HG03025 (cell line): ENCODE measurements at regions not wholly inside any gene's neighbourhood (a gene's known extent, or its start where the extent isn't known, plus 50 kb on each side); places are given as distances from the start of the nearest gene placed in this dataset.
"Not testable (repeated sequence)": the region's sequence is repeated elsewhere in the genome, so short reads cannot be mapped to it uniquely, and the experiment has no call there.

ENCODE experiments used
- ATAC-seq: cut with Tn5 transposase; IDR thresholded peaks from one replicate; pipeline ENCODE4 v1.9.1; 2021; ENCODE audit warnings: mild to moderate bottlenecking, moderate library complexity; ENCODE audit not compliant: unreplicated experiment, low FRiP score

DNA sequence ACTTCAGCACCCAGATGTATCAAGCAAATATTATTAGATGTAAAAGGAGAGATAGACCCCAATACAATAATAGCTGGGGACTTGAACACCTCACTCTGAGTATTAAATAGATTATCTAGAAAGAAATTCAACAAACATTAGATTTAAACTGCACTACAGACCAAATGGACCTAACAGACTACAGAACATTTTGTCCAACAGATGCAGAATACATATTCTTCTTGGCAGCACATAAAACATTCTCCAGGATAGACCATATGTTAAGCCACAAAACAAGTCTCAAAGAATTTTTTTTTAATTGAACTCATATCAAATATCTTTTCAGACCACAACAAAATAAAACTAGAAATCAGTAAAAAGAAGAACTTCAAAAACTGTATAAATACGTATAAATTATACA lies 130.4 kb downstream of the MTERF1 start:
- no peak for ATAC-seq

- ATAC-seq = no peak
Observed at GRCh38 chr7:91752102-91752501, 128.4 kb downstream of the MTERF1 start.

GRCh38 chr7:91754280-91754679 lies 126.2 kb downstream of the MTERF1 start:
- ATAC-seq = not testable (repeated sequence)

DNA sequence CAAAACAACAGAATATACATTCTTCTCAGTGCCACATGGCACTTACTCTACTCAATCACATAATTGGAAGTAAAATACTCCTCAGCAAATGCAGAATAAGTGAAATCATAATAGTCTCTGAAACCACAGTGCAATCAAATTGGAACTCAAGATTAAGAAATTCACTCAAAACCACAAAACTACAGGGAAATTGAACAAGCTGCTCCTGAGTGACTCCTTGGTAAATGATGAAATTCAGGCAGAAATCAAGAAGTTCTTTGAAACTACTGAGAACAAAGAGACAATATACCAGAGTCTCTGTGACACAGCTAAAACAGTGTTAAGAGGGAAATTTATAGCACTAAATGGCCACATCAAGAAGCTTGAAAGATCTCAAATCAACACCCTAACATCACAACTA lies 125.4 kb downstream of the MTERF1 start:
- not testable (repeated sequence) for ATAC-seq

- ATAC-seq = no peak
Observed at GRCh38 chr7:91759205-91759863, 121.2 kb downstream of the MTERF1 start.

- ATAC-seq = no peak
Observed at GRCh38 chr7:91767820-91768219, 112.7 kb downstream of the MTERF1 start.

GRCh38 chr7:91771394-91771793 lies 109.1 kb downstream of the MTERF1 start:
- no peak for ATAC-seq

DNA sequence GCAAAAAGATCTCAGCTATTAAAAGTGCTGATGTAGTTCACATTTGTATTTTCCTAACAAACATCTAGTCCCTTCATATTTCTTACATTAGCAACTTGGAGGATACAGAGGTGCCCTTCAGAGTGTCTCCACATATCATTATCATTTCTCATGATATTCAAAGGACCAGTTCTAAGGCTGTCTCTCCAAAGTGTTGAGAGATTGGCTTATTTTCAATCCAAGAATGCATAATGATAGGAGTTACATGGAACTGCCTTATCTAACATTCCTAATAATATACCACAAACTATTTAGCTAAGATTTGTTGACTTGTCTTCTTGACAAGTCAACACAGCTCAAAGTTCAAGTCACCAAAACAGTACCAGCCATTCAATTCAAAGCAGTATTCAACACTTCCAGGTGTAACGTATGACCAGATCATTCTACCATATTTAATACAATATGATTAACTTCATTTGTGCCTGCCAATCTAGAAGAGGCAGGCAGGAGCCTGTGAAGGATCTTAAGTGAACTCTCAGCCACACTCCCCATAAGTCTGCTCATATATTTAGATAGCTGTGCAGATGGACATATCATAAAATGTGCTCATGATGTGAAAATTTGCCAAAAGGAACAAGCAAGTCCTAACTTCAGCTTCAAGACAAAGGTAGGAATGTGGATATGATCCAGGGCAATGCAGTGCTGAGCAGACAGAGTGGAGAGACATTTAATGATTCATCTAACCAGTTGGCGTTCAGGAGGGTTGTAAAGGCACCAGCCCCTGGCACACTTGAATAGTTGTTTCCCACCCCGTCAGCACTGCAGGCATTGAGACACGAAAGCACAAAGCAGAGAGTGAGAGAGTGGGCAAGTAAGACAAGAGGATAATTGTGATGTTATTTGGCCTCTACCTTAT lies 108.3 kb downstream of the MTERF1 start:
- ATAC-seq = no peak

DNA sequence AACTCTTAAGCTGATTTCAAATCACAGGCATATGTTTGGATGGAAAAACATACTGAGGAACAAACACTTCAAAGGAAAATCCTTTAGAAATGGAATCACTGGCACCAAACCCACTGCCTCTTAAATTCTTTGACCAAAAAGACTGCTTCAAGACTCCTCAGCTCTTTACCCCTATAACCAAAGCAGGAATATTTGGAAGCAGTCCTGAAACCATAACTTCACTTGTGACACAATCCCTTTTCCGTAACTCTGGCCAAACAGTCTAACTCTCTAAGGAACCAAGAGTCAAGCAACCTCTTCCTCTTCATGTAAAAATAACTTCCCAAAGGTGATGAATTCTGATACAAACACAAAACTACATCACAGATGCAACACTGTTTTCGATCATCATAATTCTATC lies 104.3 kb downstream of the MTERF1 start:
- ATAC-seq = no peak

DNA sequence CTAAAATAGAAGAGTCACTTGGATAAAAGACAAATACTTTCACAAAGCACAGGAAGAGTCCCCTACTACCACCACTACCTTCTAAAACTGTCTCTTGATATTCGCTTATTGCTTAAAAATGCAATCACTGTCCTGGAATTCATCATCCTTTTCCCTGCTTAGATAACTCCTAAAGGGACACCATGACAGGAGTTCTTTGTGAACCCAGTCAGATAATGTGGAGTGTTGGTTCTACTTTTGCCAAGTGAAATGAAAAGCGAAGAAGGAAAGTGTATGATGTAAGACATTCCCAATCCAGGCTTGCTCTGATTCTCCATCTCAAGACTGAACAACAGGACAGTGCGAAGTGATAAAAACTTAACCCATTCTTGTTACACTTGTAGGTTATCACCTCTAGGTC lies 103.0 kb downstream of the MTERF1 start:
- ATAC-seq = no peak

- no peak for ATAC-seq
Observed at GRCh38 chr7:91778416-91778815, 102.1 kb downstream of the MTERF1 start.

GRCh38 chr7:91780521-91780920 lies 100.0 kb downstream of the MTERF1 start:
- ATAC-seq = no peak

- no peak for ATAC-seq
Observed at GRCh38 chr7:91784469-91784868, 96.0 kb downstream of the MTERF1 start.

- ATAC-seq = no peak
Observed at GRCh38 chr7:91787931-91788330, 92.6 kb downstream of the MTERF1 start.

GRCh38 chr7:91789086-91789485 lies 91.4 kb downstream of the MTERF1 start:
- ATAC-seq = no peak

DNA sequence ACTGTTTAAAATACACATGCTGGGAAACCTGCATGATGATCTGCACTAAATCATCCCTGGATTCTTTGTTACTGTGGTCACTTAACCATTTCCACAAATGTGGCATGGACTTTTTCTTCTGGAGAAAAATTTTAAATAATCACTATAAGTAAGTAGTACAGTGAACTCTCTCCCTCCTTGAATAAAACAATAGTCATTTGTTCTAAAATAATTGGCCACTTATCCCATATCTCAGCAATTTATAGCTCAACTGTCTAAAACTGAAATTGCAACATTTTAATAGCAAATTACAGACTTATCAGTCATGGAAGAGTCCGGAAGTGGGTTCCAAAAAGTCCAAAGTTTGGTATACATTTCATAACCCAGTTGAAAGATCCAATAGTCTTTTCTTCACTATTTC lies 90.9 kb downstream of the MTERF1 start:
- ATAC-seq = no peak

- not testable (repeated sequence) for ATAC-seq
Observed at GRCh38 chr7:91790646-91791045, 89.9 kb downstream of the MTERF1 start.

DNA sequence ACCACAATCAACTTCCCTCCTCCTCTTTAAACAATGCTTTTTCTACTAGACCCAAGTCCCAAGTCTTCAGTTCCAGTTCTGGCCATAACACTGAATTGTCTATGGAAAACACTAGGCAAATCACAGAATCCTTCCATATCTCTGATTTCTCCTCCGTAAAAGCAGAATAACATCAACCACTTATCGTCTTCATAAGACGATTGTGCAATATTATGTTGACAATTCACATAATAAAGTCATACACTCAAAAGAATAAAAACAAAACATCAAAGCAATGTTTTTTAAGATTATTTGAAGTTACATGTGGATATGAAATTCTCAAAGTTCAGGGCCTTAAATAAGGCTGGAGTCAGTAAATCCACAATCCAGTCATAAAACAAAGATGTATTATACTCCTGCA lies 84.4 kb downstream of the MTERF1 start:
- no peak for ATAC-seq

- ATAC-seq = no peak
Observed at GRCh38 chr7:91798425-91798824, 82.1 kb downstream of the MTERF1 start.

DNA sequence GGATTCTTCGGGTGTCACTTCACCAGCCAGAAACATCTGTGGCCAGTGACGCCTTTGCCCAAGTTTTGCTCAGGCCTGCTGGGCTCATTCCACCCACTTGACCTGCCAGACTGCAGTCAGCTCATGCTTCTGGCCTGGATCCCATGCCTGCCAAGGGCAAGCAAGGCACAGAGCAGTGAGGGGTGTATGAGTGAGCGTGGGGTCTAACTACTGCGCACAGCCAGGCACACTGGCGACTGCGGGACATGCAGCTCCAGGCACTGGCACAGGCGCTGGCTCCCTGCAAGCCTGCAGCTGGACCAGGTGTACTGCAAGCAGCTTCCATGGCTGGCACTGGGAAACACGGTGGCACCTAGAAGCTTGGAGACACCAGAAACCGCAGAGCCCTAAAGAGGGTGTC lies 80.1 kb downstream of the MTERF1 start:
- ATAC-seq = no peak

DNA sequence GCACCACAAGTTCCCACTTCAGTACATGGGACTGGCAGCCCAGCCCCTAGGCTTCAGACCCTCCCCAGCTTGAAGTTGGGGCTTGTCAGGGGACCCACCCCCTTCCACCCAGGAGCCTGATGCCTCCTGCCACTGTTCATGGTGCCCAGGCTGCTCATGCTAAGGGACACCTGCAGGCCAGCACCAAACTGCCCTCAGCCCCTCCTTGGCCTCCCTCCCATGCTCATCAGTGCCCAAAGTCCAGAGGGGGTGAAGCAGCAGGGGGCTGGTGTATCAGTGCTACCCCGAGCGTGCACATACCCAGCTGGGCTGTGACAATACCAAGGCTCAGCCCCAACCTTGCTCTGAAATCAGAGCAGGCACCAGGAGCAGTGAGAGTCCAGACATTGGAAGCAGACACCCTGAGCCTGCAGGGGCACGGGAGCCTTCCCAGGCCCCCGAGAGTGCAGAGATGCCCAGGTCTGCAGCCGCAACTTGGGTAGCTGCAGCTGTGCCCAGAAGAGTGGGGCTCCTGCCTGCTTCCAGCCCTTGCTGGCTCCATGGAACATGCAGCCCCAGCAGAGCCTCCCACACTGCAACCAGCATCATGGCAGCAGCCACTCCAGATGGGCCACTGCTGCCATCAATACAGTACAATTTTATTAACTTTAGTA lies 79.0 kb downstream of the MTERF1 start:
- no peak for ATAC-seq
